Neural progenitor cell (in vitro differentiated cells): ENCODE measurements at regions not wholly inside any gene's neighbourhood (a gene's known extent, or its start where the extent isn't known, plus 50 kb on each side); places are given as distances from the start of the nearest gene placed in this dataset.

Source experiments
- DNase-seq: peaks from one replicate; pipeline ENCODE4 v3.0.0-alpha.2; 2016; ENCODE audit warnings: low spot score
- H2AFZ ChIP-seq: fragments of 200-600 bp; sonication (generic); replicated peaks from 2 replicates; pipeline ENCODE4 v1.6.1; 2016; ENCODE audit warnings: antibody characterized with exemption
- H3F3A ChIP-seq: fragments of 200-600 bp; sonication (generic); 2 replicates; pipeline ENCODE4 v1.6.1; 2016; ENCODE audit warnings: antibody characterized with exemption, low read depth
- H3K27ac ChIP-seq: fragments of 200-600 bp; sonication (generic); 2 replicates; pipeline ENCODE4 v1.5.1; 2016; ENCODE audit warnings: mild to moderate bottlenecking
- H3K27me3 ChIP-seq: fragments of 200-600 bp; sonication (generic); 2 replicates; pipeline ENCODE4 v1.6.1; 2016; ENCODE audit warnings: mild to moderate bottlenecking, moderate library complexity
- H3K36me3 ChIP-seq: fragments of 200-600 bp; sonication (generic); 2 replicates; pipeline ENCODE4 v1.5.1; 2016
- H3K4me1 ChIP-seq: fragments of 200-600 bp; sonication (generic); 2 replicates; pipeline ENCODE4 v1.6.1; 2016; ENCODE audit warnings: mixed run types
- H3K4me2 ChIP-seq: fragments of 200-600 bp; sonication (generic); 2 replicates; pipeline ENCODE4 v1.6.1; 2016
- H3K4me3 ChIP-seq: fragments of 200-600 bp; sonication (generic); 2 replicates; pipeline ENCODE4 v1.5.1; 2016
- H3K79me2 ChIP-seq: fragments of 200-600 bp; sonication (generic); 2 replicates; pipeline ENCODE4 v1.6.1; 2016; ENCODE audit warnings: low read depth
- H3K9ac ChIP-seq: fragments of 200-600 bp; sonication (generic); 2 replicates; pipeline ENCODE4 v1.6.1; 2016
- H3K9me3 ChIP-seq: fragments of 200-600 bp; sonication (generic); 2 replicates; pipeline ENCODE4 v1.5.1; 2016; ENCODE audit warnings: low read depth
- H4K20me1 ChIP-seq: fragments of 200-600 bp; sonication (generic); 2 replicates; pipeline ENCODE4 v1.6.1; 2016; ENCODE audit warnings: low read depth
- H3K27ac Mint-ChIP-seq: 3 replicates; pipeline ENCODE4 v1.8.0; 2021; ENCODE audit warnings: mixed read lengths
- H3K27me3 Mint-ChIP-seq: 2 replicates; pipeline ENCODE4 v1.8.0; 2022; ENCODE audit warnings: low read depth, mild to moderate bottlenecking, inconsistent platforms, moderate library complexity, mixed read lengths; ENCODE audit not compliant: insufficient read depth
- H3K36me3 Mint-ChIP-seq: 3 replicates; pipeline ENCODE4 v1.8.0; 2021; ENCODE audit warnings: mixed read lengths
- H3K4me1 Mint-ChIP-seq: 3 replicates; pipeline ENCODE4 v1.8.0; 2021; ENCODE audit warnings: mixed read lengths
- H3K4me3 Mint-ChIP-seq: 3 replicates; pipeline ENCODE4 v1.8.0; 2021; ENCODE audit warnings: mild to moderate bottlenecking, moderate library complexity, mixed read lengths
- H3K9me3 Mint-ChIP-seq: 3 replicates; pipeline ENCODE4 v1.8.0; 2020; ENCODE audit warnings: mixed read lengths
- CTCF ChIP-seq: fragments of 200-600 bp; sonication (generic); IDR thresholded peaks from 2 replicates; pipeline ENCODE4 v1.5.1; 2017; ENCODE audit warnings: antibody characterized with exemption, mild to moderate bottlenecking
- EZH2 ChIP-seq: fragments of 200-600 bp; sonication (generic); IDR thresholded peaks from 2 replicates; pipeline ENCODE4 v1.6.1; 2017; ENCODE audit warnings: antibody characterized with exemption, mild to moderate bottlenecking, moderate library complexity
- EZH2phosphoT487 ChIP-seq: fragments of 200-600 bp; sonication (generic); IDR thresholded peaks from 2 replicates; pipeline ENCODE4 v1.6.1; 2017; ENCODE audit warnings: antibody characterized with exemption

- Histone ChIP-seq H3K4me3 (no peak overlapping the region), H3K27me3 (no peaks in the 10 kb centered on the region), H3K4me1 (peaks cover 5% of the 10 kb centered on the region), H3K9me3 (no peaks in the 10 kb centered on the region), H2AFZ (peak overlapping the region; percentile 10), H3K27ac (no peak overlapping the region), H3F3A (no peaks in the 10 kb centered on the region), H3K79me2 (no peaks in the 10 kb centered on the region), H3K4me2 (no peak overlapping the region), H3K9ac (no peak overlapping the region), H3K36me3 (no peaks in the 10 kb centered on the region), H4K20me1 (no peaks in the 10 kb centered on the region)
- H3K27me3 Mint-ChIP-seq: no peaks in the 10 kb centered on the region
- H3K9me3 Mint-ChIP-seq: peaks cover 4% of the 10 kb centered on the region
- peaks cover 16% of the 10 kb centered on the region for H3K4me1 Mint-ChIP-seq
- H3K36me3 Mint-ChIP-seq: no peaks in the 10 kb centered on the region
- DNase-seq: no peak
- TF ChIP-seq CTCF: no peak
- TF ChIP-seq EZH2phosphoT487: no peak
- TF ChIP-seq EZH2: no peak
- no peak overlapping the region for H3K27ac Mint-ChIP-seq
- H3K4me3 Mint-ChIP-seq: no peak overlapping the region
These were observed 618.1 kb upstream of the ADGRL3 start for GRCh38 chr4:60581919-60582536.

GRCh38 chr4:60588556-60588955 is 611.6 kb upstream of the ADGRL3 start:
- Mint-ChIP-seq H3K27me3 (peaks cover 2% of the 10 kb centered on the region), H3K36me3 (no peaks in the 10 kb centered on the region), H3K27ac (no peak overlapping the region), H3K4me3 (no peak overlapping the region), H3K9me3 (no peaks in the 10 kb centered on the region), H3K4me1 (no peaks in the 10 kb centered on the region)
- Histone ChIP-seq H3K9ac (no peak overlapping the region), H3K36me3 (no peaks in the 10 kb centered on the region), H3K4me2 (no peak overlapping the region), H3K9me3 (no peaks in the 10 kb centered on the region), H3K79me2 (no peaks in the 10 kb centered on the region), H3K4me1 (no peaks in the 10 kb centered on the region), H3F3A (no peaks in the 10 kb centered on the region), H3K27me3 (no peaks in the 10 kb centered on the region), H4K20me1 (no peaks in the 10 kb centered on the region), H3K27ac (no peak overlapping the region), H3K4me3 (no peak overlapping the region), H2AFZ (no peak overlapping the region)
- TF ChIP-seq CTCF (no peak), EZH2phosphoT487 (no peak), EZH2 (no peak)
- DNase-seq: no peak

- Histone ChIP-seq H3K27me3 (no peaks in the 10 kb centered on the region), H3F3A (no peaks in the 10 kb centered on the region), H3K4me3 (no peak overlapping the region), H4K20me1 (no peaks in the 10 kb centered on the region), H3K27ac (no peak overlapping the region), H3K79me2 (no peaks in the 10 kb centered on the region), H3K4me2 (no peak overlapping the region), H3K4me1 (no peaks in the 10 kb centered on the region), H3K9me3 (no peaks in the 10 kb centered on the region), H2AFZ (no peak overlapping the region), H3K36me3 (no peaks in the 10 kb centered on the region), H3K9ac (no peak overlapping the region)
- Mint-ChIP-seq H3K36me3 (no peaks in the 10 kb centered on the region), H3K27me3 (peaks cover 2% of the 10 kb centered on the region), H3K4me3 (no peak overlapping the region), H3K27ac (peak overlapping the region; percentile 80), H3K4me1 (no peaks in the 10 kb centered on the region), H3K9me3 (no peaks in the 10 kb centered on the region)
- TF ChIP-seq EZH2: no peak
- peak; percentile 16 for TF ChIP-seq CTCF
- no peak for TF ChIP-seq EZH2phosphoT487
- DNase-seq: no peak
These were observed 610.7 kb upstream of the ADGRL3 start for GRCh38 chr4:60589425-60589824.
